HEK293 (cell line): ENCODE measurements at regions not wholly inside any gene's neighbourhood (a gene's known extent, or its start where the extent isn't known, plus 50 kb on each side); places are given as distances from the start of the nearest gene placed in this dataset.

Experiments
- CTCF ChIA-PET: fragments of 350-600 bp; formaldehyde crosslinking; extraction: SDS; loops from one replicate; lab custom pipeline; 2021; ENCODE audit warnings: antibody characterized with exemption; lab: Yijun Ruan, JAX
- POLR2A ChIA-PET: fragments of 300-600 bp; formaldehyde crosslinking; extraction: SDS; loops from one replicate; lab custom pipeline; 2020; ENCODE audit warnings: antibody characterized with exemption, inconsistent platforms; lab: Yijun Ruan, JAX
- H3K27ac ChIP-seq: fragments of 200-500 bp; sonication (Bioruptor generic); 2 replicates; pipeline ENCODE4 v1.5.1; 2014; ENCODE audit warnings: low read depth, low read length, control low read depth, inconsistent platforms; ENCODE audit errors: extremely low read depth
- H3K36me3 ChIP-seq, 2 experiments: fragments of 200-500 bp in 1 of 2; sonication (Bioruptor generic) in 1 of 2; 1 replicate in 1 of 2; 2 replicates in 1 of 2; pipeline ENCODE4 v1.5.1; 2014 to 2017; ENCODE audit warnings: inconsistent platforms in 2 of 2, low read length in 2 of 2; ENCODE audit not compliant: control insufficient read depth in 2 of 2, insufficient read depth in 1 of 2
- H3K4me1 ChIP-seq: fragments of 200-500 bp; sonication (Bioruptor generic); 2 replicates; pipeline ENCODE4 v1.5.1; 2014; ENCODE audit warnings: mild to moderate bottlenecking, low read length, inconsistent platforms; ENCODE audit not compliant: control insufficient read depth, insufficient read depth
- H3K4me3 ChIP-seq: 2 replicates; pipeline ENCODE4 v1.5.1; 2011; ENCODE audit warnings: low read depth, mild to moderate bottlenecking, control low read depth, low read length, moderate library complexity
- H3K9me3 ChIP-seq: fragments of 200-500 bp; sonication (Bioruptor generic); 2 replicates; pipeline ENCODE4 v1.5.1; 2014; ENCODE audit warnings: low read depth, low read length, inconsistent platforms; ENCODE audit not compliant: control insufficient read depth, insufficient read depth
- BCL11B ChIP-seq: fragments of 450-650 bp; formaldehyde crosslinking; IDR thresholded peaks from 2 replicates; pipeline ENCODE4 v1.5.1; 2016; ENCODE audit warnings: low read depth, missing biosample characterization, missing genetic modification characterization
- GLI4 ChIP-seq: fragments of 450-650 bp; formaldehyde crosslinking; IDR thresholded peaks from 2 replicates; pipeline ENCODE4 v1.5.1; 2016; ENCODE audit warnings: missing biosample characterization, missing genetic modification characterization
- KLF10 ChIP-seq: fragments of 450-650 bp; IDR thresholded peaks from 2 replicates; pipeline ENCODE4 v1.5.1; 2018; ENCODE audit warnings: missing biosample characterization, mild to moderate bottlenecking, missing genetic modification characterization
- MEIS1 ChIP-seq: sonication (generic); formaldehyde crosslinking; IDR thresholded peaks from 2 replicates; pipeline ENCODE4 v1.8.1; 2022; ENCODE audit warnings: missing genetic modification reagents, mild to moderate bottlenecking, borderline replicate concordance
- REPIN1 ChIP-seq: fragments of 450-650 bp; formaldehyde crosslinking; IDR thresholded peaks from 2 replicates; pipeline ENCODE4 v1.5.1; 2017; ENCODE audit warnings: missing biosample characterization, missing genetic modification characterization, low read depth
- ZNF140 ChIP-seq: fragments of 450-650 bp; formaldehyde crosslinking; IDR thresholded peaks from 2 replicates; pipeline ENCODE4 v1.5.1; 2016; ENCODE audit warnings: missing biosample characterization, missing genetic modification characterization
- ZNF223 ChIP-seq: fragments of 450-650 bp; formaldehyde crosslinking; IDR thresholded peaks from 2 replicates; pipeline ENCODE4 v1.5.1; 2016; ENCODE audit warnings: missing biosample characterization, missing genetic modification characterization
- ZNF664 ChIP-seq: fragments of 450-650 bp; formaldehyde crosslinking; IDR thresholded peaks from 2 replicates; pipeline ENCODE4 v1.5.1; 2016; ENCODE audit warnings: missing biosample characterization, missing genetic modification characterization
- ZNF76 ChIP-seq: fragments of 450-650 bp; formaldehyde crosslinking; IDR thresholded peaks from 2 replicates; pipeline ENCODE4; 2016; ENCODE audit warnings: low read depth, missing biosample characterization, missing genetic modification characterization, borderline replicate concordance
- TF ChIP-seq, protein P1 (sequence below): fragments of 450-650 bp; formaldehyde crosslinking; IDR thresholded peaks from 2 replicates; pipeline ENCODE4 v1.5.1; 2017; ENCODE audit warnings: missing biosample characterization, missing genetic modification characterization
- TF ChIP-seq, protein P2 (sequence below): fragments of 450-650 bp; formaldehyde crosslinking; IDR thresholded peaks from 2 replicates; pipeline ENCODE4 v1.5.1; 2016; ENCODE audit warnings: missing biosample characterization, missing genetic modification characterization
- TF ChIP-seq, protein P3 (sequence below): fragments of 450-650 bp; formaldehyde crosslinking; IDR thresholded peaks from 2 replicates; pipeline ENCODE4 v1.5.1; 2016; ENCODE audit warnings: missing biosample characterization, missing genetic modification characterization
- TF ChIP-seq, protein P4 (sequence below): IDR thresholded peaks from 2 replicates; pipeline ENCODE4 v1.6.1; 2011; ENCODE audit warnings: mild to moderate bottlenecking, low read depth, low read length, borderline replicate concordance
- TF ChIP-seq, protein P5 (sequence below): fragments of 450-650 bp; formaldehyde crosslinking; IDR thresholded peaks from 2 replicates; pipeline ENCODE4 v1.5.1; 2016; ENCODE audit warnings: missing biosample characterization, missing genetic modification characterization

DNA sequence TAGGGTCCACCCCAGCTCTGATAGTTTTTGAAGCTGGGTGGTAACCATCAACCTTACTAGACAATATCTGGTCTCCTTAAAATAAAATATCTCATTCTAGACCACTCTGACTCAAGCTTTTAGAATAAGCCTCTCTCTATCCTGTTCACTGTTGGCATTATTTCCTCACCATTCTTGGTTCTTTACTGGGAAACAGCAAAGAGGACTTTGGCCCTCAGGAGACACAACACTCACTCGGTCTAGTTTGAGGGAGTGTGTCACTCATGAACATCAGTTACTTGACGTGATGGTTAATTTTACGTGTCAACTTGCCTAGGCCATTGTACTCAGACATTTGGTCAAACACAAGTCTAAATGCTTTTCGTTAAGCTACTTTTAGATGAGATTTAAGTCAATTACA lies 110.6 kb downstream of the FAM76B start:
- POLR2A ChIA-PET = no interaction called here
- Histone ChIP-seq H3K4me3 (no peak overlapping the region), H3K9me3 (no peaks in the 10 kb centered on the region), H3K36me3 (no peaks in the 10 kb centered on the region), H3K27ac (no peak overlapping the region), H3K4me1 (no peaks in the 10 kb centered on the region)
- CTCF ChIA-PET = interaction anchor here (1.2 kb wide), 1 partner anchor 27 kb away, joined by 3 read pairs; no protein-coding TSS in a partner anchor
- TF ChIP-seq ZNF223 (tag by site-specific recombination) (no peak), REPIN1 (tag by site-specific recombination) (no peak), ZNF76 (tag by site-specific recombination) (no peak)
- TF ChIP-seq, protein P1, sequence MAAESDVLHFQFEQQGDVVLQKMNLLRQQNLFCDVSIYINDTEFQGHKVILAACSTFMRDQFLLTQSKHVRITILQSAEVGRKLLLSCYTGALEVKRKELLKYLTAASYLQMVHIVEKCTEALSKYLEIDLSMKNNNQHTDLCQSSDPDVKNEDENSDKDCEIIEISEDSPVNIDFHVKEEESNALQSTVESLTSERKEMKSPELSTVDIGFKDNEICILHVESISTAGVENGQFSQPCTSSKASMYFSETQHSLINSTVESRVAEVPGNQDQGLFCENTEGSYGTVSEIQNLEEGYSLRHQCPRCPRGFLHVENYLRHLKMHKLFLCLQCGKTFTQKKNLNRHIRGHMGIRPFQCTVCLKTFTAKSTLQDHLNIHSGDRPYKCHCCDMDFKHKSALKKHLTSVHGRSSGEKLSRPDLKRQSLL (tag by site-specific recombination) = no peak

DNA sequence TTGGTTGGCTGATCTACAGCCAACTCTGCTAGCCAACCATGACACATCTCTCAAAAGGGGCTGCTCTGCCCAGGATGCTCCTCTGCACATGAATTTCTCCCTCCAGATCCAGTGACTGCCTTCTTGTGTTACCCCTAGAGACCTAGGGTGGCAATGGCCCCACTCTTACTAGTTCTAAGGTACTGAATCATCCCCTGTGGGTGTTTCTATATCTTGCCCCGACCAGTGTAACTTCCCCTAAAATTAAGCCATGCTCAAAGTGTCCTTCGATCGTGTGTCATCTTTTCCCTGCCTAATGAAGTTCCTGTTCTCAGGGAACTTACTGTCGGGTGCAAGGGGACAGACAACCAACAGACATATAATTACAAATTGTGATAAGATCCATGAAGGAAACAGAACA lies 113.3 kb downstream of the FAM76B start:
- no peaks in the 10 kb centered on the region for H3K36me3 ChIP-seq
- no peaks in the 10 kb centered on the region for H3K9me3 ChIP-seq
- no peak overlapping the region for H3K27ac ChIP-seq
- POLR2A ChIA-PET = no interaction called here
- H3K4me1 ChIP-seq = no peaks in the 10 kb centered on the region
- no peak for TF ChIP-seq GLI4
- TF ChIP-seq, protein P2, sequence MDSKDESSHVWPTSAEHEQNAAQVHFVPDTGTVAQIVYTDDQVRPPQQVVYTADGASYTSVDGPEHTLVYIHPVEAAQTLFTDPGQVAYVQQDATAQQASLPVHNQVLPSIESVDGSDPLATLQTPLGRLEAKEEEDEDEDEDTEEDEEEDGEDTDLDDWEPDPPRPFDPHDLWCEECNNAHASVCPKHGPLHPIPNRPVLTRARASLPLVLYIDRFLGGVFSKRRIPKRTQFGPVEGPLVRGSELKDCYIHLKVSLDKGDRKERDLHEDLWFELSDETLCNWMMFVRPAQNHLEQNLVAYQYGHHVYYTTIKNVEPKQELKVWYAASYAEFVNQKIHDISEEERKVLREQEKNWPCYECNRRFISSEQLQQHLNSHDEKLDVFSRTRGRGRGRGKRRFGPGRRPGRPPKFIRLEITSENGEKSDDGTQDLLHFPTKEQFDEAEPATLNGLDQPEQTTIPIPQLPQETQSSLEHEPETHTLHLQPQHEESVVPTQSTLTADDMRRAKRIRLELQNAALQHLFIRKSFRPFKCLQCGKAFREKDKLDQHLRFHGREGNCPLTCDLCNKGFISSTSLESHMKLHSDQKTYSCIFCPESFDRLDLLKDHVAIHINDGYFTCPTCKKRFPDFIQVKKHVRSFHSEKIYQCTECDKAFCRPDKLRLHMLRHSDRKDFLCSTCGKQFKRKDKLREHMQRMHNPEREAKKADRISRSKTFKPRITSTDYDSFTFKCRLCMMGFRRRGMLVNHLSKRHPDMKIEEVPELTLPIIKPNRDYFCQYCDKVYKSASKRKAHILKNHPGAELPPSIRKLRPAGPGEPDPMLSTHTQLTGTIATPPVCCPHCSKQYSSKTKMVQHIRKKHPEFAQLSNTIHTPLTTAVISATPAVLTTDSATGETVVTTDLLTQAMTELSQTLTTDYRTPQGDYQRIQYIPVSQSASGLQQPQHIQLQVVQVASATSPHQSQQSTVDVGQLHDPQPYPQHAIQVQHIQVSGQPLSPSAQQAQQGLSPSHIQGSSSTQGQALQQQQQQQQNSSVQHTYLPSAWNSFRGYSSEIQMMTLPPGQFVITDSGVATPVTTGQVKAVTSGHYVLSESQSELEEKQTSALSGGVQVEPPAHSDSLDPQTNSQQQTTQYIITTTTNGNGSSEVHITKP = no peak
- TF ChIP-seq, protein P3, sequence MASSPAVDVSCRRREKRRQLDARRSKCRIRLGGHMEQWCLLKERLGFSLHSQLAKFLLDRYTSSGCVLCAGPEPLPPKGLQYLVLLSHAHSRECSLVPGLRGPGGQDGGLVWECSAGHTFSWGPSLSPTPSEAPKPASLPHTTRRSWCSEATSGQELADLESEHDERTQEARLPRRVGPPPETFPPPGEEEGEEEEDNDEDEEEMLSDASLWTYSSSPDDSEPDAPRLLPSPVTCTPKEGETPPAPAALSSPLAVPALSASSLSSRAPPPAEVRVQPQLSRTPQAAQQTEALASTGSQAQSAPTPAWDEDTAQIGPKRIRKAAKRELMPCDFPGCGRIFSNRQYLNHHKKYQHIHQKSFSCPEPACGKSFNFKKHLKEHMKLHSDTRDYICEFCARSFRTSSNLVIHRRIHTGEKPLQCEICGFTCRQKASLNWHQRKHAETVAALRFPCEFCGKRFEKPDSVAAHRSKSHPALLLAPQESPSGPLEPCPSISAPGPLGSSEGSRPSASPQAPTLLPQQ (tag by site-specific recombination) = no peak
- no peak for TF ChIP-seq ZNF140 (tag by site-specific recombination)
- no peak for TF ChIP-seq MEIS1 (CRISPR knock-in tag)
- TF ChIP-seq ZNF664 = no peak
- TF ChIP-seq KLF10 (tag by site-specific recombination) = no peak
- TF ChIP-seq, protein P4, sequence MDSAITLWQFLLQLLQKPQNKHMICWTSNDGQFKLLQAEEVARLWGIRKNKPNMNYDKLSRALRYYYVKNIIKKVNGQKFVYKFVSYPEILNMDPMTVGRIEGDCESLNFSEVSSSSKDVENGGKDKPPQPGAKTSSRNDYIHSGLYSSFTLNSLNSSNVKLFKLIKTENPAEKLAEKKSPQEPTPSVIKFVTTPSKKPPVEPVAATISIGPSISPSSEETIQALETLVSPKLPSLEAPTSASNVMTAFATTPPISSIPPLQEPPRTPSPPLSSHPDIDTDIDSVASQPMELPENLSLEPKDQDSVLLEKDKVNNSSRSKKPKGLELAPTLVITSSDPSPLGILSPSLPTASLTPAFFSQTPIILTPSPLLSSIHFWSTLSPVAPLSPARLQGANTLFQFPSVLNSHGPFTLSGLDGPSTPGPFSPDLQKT = no peak
- TF ChIP-seq, protein P5, sequence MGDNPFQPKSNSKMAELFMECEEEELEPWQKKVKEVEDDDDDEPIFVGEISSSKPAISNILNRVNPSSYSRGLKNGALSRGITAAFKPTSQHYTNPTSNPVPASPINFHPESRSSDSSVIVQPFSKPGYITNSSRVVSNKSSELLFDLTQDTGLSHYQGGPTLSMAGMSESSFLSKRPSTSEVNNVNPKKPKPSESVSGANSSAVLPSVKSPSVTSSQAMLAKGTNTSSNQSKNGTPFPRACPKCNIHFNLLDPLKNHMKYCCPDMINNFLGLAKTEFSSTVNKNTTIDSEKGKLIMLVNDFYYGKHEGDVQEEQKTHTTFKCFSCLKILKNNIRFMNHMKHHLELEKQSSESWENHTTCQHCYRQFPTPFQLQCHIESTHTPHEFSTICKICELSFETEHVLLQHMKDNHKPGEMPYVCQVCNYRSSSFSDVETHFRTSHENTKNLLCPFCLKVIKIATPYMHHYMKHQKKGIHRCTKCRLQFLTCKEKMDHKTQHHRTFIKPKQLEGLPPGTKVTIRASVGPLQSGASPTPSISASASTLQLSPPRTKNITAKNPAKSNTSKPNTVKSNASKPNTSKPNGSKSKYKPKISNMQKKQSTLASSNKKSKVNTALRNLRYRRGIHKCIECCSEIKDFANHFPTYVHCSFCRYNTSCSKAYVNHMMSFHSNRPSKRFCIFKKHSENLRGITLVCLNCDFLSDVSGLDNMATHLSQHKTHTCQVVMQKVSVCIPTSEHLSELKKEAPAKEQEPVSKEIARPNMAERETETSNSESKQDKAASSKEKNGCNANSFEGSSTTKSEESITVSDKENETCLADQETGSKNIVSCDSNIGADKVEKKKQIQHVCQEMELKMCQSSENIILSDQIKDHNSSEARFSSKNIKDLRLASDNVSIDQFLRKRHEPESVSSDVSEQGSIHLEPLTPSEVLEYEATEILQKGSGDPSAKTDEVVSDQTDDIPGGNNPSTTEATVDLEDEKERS (tag by site-specific recombination) = no peak
- no peak for TF ChIP-seq BCL11B (tag by site-specific recombination)
- TF ChIP-seq, all 188 proteins: peak for 0
- H3K4me3 ChIP-seq = no peak overlapping the region
- CTCF ChIA-PET = no interaction called here
